ENCODE measurements at regions not wholly inside any gene's neighbourhood (a gene's known extent, or its start where the extent isn't known, plus 50 kb on each side); places are given as distances from the start of the nearest gene placed in this dataset.
"Not testable (repeated sequence)": the region's sequence is repeated elsewhere in the genome, so short reads cannot be mapped to it uniquely, and the experiment has no call there.

GRCh38 chr1:164459176-164459575 is 99.8 kb upstream of the PBX1 start:
- not testable (repeated sequence) for TF ChIP-seq CTCF, POLR2A, EP300 (IDR thresholded peaks at IDR 0.05)
